GM20000 (cell line): ENCODE measurements at regions not wholly inside any gene's neighbourhood (a gene's known extent, or its start where the extent isn't known, plus 50 kb on each side); places are given as distances from the start of the nearest gene placed in this dataset.

Source experiments
- DNase-seq: peaks from one replicate; pipeline ENCODE4 v3.0.0; 2012; ENCODE audit warnings: low spot score
- TF ChIP-seq, protein P1 (sequence below): IDR thresholded peaks from 2 replicates; pipeline ENCODE4 v1.5.1; 2012; ENCODE audit warnings: mild to moderate bottlenecking, control low read depth; ENCODE audit errors: extremely low read depth, missing control alignments

- TF ChIP-seq, protein P1, sequence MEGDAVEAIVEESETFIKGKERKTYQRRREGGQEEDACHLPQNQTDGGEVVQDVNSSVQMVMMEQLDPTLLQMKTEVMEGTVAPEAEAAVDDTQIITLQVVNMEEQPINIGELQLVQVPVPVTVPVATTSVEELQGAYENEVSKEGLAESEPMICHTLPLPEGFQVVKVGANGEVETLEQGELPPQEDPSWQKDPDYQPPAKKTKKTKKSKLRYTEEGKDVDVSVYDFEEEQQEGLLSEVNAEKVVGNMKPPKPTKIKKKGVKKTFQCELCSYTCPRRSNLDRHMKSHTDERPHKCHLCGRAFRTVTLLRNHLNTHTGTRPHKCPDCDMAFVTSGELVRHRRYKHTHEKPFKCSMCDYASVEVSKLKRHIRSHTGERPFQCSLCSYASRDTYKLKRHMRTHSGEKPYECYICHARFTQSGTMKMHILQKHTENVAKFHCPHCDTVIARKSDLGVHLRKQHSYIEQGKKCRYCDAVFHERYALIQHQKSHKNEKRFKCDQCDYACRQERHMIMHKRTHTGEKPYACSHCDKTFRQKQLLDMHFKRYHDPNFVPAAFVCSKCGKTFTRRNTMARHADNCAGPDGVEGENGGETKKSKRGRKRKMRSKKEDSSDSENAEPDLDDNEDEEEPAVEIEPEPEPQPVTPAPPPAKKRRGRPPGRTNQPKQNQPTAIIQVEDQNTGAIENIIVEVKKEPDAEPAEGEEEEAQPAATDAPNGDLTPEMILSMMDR, result no peak
- no peak for DNase-seq
Observed at GRCh38 chrX:10897768-10898167, 213.4 kb upstream of the HCCS start.

- no peak for DNase-seq
- TF ChIP-seq, protein P1, result no peak
Observed at GRCh38 chrX:10900585-10901289, 210.4 kb upstream of the HCCS start.

DNA sequence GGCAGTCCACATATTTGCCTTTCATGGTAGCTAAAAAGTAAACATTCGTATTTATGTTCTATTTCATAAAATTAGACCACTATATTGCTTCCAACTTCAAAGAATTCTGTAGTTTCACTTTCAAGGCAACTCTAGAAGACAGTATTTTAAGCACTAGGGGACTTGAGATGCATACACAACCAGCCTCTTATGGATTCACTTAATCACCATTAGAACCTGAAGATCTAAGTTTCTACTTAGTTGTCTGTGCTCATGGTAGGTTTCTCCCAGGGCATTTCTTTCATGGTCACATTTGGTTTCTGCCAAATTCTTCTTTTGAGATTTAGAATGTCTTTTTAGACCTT, 209.9 kb upstream of the HCCS start:
- TF ChIP-seq, protein P1, result no peak
- no peak for DNase-seq

- no peak for DNase-seq
- TF ChIP-seq, protein P1, result no peak
Observed at GRCh38 chrX:10902001-10902400, 209.1 kb upstream of the HCCS start.

- TF ChIP-seq, protein P1, result no peak
- DNase-seq, result no peak
Observed at GRCh38 chrX:10903523-10903922, 207.6 kb upstream of the HCCS start.

DNA sequence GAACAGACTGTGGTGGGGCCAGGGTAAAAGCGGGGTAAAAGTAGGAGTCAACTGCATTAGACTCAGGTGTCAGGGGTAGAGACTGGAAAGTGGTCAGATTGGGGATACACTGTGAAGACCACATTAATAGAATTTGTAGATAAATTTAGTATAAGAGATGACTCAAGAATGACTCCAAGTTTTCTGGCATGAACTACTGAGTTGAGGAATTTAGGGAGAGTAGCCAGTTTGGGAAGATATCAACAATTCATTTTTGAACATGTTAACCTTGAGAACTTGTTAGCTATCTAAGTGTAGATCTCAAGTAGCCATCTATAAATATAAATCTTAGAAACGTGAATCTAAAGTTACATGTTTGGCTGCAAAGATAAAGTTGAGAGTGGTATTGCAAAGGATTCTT, 206.9 kb upstream of the HCCS start:
- DNase-seq, result no peak
- TF ChIP-seq, protein P1, result no peak

GRCh38 chrX:10906866-10907265, 204.3 kb upstream of the HCCS start:
- TF ChIP-seq, protein P1, result no peak
- DNase-seq, result no peak
